ENCODE measurements at regions not wholly inside any gene's neighbourhood (a gene's known extent, or its start where the extent isn't known, plus 50 kb on each side); places are given as distances from the start of the nearest gene placed in this dataset.

- Histone ChIP-seq H3K36me3 (replicated peaks) (no peaks in the 10 kb centered on the region), H3K27me3 (replicated peaks) (no peaks in the 10 kb centered on the region), H3K27ac (no peak overlapping the region), H3K4me3 (ENCODE audit: low read depth, low read length) (no peak overlapping the region)
- peak; percentile 3 for DNase-seq
- TF ChIP-seq CTCF (IDR thresholded peaks at IDR 0.05; ENCODE audit: low read depth, low read length, missing control alignments) = no peak
- in situ Hi-C loops (cut with HindIII; ENCODE audit: low pct_ligation_motif_present, low sequenced_read_pairs) = no loop called here
Measured at GRCh38 chr2:14199040-14199439, 433.5 kb upstream of the LRATD1 start.

DNA sequence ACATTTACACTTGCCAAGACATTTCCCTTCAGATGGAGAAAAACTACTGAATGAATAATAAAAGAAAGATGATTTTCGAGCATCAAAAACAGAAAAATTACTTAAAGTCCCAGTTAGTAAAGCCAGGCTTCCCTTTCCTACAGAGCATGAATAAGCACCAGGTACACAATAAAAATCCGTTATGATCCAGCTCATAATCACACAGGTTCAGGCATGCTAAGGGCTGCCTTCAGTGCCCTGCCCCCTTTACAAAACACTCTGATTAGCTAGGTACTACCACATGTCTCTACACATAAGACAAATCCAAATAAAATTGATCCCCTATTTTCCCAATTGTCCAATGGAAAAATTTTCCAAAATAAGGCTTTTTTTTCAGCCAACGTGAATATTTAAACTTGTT lies 413.2 kb upstream of the LRATD1 start:
- no peak for DNase-seq
- in situ Hi-C loops (cut with HindIII; ENCODE audit: low pct_ligation_motif_present, low sequenced_read_pairs) = no loop called here
- no peaks in the 10 kb centered on the region for H3K36me3 ChIP-seq (replicated peaks)
- no peak for TF ChIP-seq CTCF (IDR thresholded peaks at IDR 0.05; ENCODE audit: low read depth, low read length, missing control alignments)
- H3K27me3 ChIP-seq (replicated peaks) = no peaks in the 10 kb centered on the region
- H3K4me3 ChIP-seq (ENCODE audit: low read depth, low read length) = no peak overlapping the region
- H3K27ac ChIP-seq = no peak overlapping the region

DNA sequence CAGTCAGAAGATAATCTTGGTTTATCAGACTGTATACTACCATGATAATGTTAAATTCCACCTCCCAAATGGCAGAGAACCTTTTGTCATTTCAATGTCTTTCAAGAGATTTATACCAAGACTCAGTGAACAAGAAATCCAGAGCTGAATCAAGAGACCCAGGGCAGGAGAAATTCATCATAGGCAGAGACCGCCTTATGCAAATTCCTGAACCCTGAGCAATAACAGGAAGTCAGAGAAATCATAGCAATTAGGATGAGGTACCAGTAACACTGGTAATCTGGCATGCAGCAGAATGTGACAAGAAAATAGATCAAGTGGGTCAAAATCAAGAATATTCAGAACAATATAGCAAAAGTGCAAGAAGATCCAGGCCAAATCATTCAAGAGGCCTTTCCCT lies 412.4 kb upstream of the LRATD1 start:
- Histone ChIP-seq H3K36me3 (replicated peaks) (no peaks in the 10 kb centered on the region), H3K4me3 (ENCODE audit: low read depth, low read length) (no peak overlapping the region), H3K27me3 (replicated peaks) (no peaks in the 10 kb centered on the region), H3K27ac (no peak overlapping the region)
- TF ChIP-seq CTCF (IDR thresholded peaks at IDR 0.05; ENCODE audit: low read depth, low read length, missing control alignments) = no peak
- in situ Hi-C loops (cut with HindIII; ENCODE audit: low pct_ligation_motif_present, low sequenced_read_pairs) = no loop called here
- DNase-seq = peak; percentile 11

DNA sequence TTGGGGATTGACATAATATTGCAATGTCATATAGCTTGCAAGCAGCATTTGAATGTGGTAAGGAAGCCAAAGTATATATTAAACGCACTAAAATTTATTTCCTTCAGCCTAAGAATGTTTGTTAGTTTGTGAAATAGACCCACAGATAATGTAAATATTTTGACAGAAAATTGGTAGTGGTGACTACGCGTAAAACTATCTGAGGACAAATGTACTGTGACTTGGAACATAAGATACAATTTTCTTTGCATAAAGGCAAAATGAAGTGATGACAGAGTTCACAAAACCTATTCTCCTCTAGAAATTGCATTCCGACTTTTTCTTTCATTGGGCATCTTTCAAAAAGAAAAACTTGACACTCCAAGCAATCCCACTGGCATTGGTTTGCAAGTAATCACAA lies 411.1 kb upstream of the LRATD1 start:
- in situ Hi-C loops (cut with HindIII; ENCODE audit: low pct_ligation_motif_present, low sequenced_read_pairs) = no loop called here
- Histone ChIP-seq H3K4me3 (ENCODE audit: low read depth, low read length) (no peak overlapping the region), H3K36me3 (replicated peaks) (no peaks in the 10 kb centered on the region), H3K27me3 (replicated peaks) (no peaks in the 10 kb centered on the region), H3K27ac (no peak overlapping the region)
- no peak for TF ChIP-seq CTCF (IDR thresholded peaks at IDR 0.05; ENCODE audit: low read depth, low read length, missing control alignments)
- DNase-seq = no peak

- DNase-seq = no peak
- Histone ChIP-seq H3K4me3 (ENCODE audit: low read depth, low read length) (no peak overlapping the region), H3K27ac (no peak overlapping the region), H3K36me3 (replicated peaks) (no peaks in the 10 kb centered on the region), H3K27me3 (replicated peaks) (no peaks in the 10 kb centered on the region)
- TF ChIP-seq CTCF (IDR thresholded peaks at IDR 0.05; ENCODE audit: low read depth, low read length, missing control alignments) = no peak
- in situ Hi-C loops (cut with HindIII; ENCODE audit: low pct_ligation_motif_present, low sequenced_read_pairs) = no loop called here
Measured at GRCh38 chr2:14223576-14223975, 408.9 kb upstream of the LRATD1 start.

DNA sequence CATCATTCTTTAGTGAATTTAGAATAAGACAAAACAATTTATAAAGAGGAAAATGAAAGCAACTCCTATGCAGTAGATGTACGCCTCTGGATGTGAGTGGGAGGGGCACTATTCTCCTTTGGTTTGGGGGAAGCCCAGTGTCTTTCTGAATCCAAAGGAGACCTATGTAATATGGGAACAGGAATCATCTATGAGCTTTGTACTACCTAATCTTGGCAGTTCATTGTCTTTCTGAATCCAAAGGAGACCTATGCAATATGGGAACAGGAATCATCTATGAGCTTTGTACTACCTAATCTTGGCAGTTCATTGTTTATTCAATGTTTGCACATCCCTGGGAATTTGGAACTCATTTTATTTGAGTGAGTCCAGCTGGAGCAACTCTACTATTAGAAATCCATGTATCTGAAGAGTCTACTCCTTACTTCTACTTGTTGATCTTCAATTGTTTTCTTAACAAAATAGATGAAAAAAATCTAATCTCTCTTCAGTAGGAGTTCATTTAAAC lies 401.1 kb upstream of the LRATD1 start:
- no peak overlapping the region for H3K27ac ChIP-seq
- no peak for DNase-seq
- in situ Hi-C loops (cut with HindIII; ENCODE audit: low pct_ligation_motif_present, low sequenced_read_pairs) = no loop called here
- no peak overlapping the region for H3K4me3 ChIP-seq (ENCODE audit: low read depth, low read length)
- TF ChIP-seq CTCF (IDR thresholded peaks at IDR 0.05; ENCODE audit: low read depth, low read length, missing control alignments) = no peak
- H3K27me3 ChIP-seq (replicated peaks) = no peaks in the 10 kb centered on the region
- H3K36me3 ChIP-seq (replicated peaks) = no peaks in the 10 kb centered on the region

Measured in brain microvascular endothelial cell (primary cell).